ENCODE measurements at regions not wholly inside any gene's neighbourhood (a gene's known extent, or its start where the extent isn't known, plus 50 kb on each side); places are given as distances from the start of the nearest gene placed in this dataset.

DNA sequence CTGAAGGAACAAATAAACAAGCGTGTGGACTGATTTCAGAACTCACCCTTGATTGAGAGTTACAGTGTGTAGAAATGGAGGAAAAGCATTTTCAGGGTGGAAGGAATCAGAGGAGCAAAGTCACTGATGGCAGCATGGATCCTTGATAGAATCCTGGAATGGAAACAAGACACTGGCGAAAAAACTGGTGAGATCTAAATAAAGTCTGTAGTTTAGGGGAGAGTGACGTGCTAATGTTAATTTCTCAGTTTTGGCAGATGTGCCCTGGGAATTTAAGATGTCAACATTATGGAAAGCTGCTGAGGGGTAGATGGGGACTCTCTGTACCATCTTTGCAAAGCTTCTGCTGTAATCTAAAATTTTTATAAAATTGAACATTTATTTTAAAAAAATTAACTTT, 378.0 kb downstream of the UQCRFS1 start:
- no peak for DNase-seq

- no peak for DNase-seq
Observed at GRCh38 chr19:28831462-28831861, 381.5 kb downstream of the UQCRFS1 start.

GRCh38 chr19:28829762-28830161, 383.2 kb downstream of the UQCRFS1 start:
- no peak for DNase-seq

DNA sequence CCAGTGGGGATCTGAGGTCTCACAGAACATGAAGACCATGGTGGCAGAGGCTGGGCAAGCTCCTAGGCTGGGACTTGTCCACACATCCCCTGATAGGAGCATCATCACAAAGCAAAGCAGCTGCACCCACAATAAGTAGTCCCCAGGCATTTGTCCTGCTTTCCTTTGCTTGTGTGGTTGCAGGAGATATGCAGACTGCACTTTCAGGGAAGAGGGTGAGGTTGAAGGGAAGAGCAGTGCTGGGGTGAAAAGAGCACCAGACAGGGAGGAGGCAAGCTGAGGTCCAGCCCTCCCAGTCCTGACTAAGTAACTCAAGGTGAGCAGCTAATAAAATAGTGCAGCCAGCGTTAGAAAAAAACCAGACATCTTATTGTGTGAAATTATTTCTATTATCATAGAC, 383.6 kb downstream of the UQCRFS1 start:
- no peak for DNase-seq

DNA sequence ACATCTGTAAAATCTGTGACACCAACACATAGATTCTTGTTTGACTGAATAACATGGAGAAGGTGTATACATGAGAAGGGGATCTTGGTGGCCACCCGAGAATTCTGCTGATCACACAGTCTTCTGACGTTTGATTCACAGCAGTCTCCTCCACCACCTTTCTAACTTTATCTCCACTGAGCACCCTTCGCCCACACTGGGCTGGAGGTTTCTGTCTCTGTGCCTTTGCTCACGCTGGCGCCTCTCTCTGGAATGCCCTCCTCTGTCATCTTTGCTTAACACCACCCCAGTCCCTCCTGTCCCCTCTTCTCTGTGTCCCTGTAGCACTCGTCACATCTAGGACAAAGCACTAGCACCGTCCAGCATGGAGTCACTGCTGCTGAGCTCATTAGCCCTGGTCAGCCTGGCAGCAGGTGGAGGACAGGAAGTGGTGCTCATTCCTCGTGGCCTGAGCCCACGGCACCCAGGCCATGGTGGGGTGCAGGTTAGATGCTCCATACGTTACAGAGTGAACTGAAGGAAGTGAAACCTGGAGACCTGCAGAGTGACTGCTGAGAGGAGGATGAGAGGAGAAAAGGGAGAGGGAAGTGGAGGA, 384.6 kb downstream of the UQCRFS1 start:
- no peak for DNase-seq

GRCh38 chr19:28827382-28827781, 385.6 kb downstream of the UQCRFS1 start:
- no peak for DNase-seq

- DNase-seq: no peak
Observed at GRCh38 chr19:28823338-28823961, 389.5 kb downstream of the UQCRFS1 start.

DNA sequence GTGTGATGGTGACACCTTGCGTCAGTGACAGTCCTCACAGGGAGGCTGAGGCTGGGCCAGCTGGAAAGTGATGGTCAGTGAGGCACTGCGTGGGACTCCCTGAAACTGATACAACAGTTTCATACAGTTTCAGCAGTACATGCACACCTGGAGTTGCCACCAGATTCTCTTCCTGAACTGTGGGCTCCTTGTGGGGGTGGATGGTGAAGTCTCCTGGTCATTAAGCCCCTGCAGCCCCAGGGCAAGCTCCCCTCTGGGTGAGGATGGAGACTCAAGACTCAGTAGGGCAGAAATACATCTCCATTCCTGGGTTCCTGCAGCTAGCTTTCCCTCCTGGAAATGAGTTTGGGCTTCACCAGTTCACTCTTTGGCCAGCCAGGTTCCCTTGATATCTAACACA, 392.7 kb downstream of the UQCRFS1 start:
- DNase-seq: no peak

GRCh38 chr19:28815257-28815656, 397.7 kb downstream of the UQCRFS1 start:
- DNase-seq: no peak

GRCh38 chr19:28794301-28794700, 418.6 kb downstream of the UQCRFS1 start:
- no peak for DNase-seq

GRCh38 chr19:28793391-28794168, 419.4 kb downstream of the UQCRFS1 start:
- DNase-seq: no peak

GRCh38 chr19:28785971-28786370, 427.0 kb downstream of the UQCRFS1 start:
- DNase-seq: no peak

GRCh38 chr19:28764066-28764465, 448.9 kb downstream of the UQCRFS1 start:
- DNase-seq: no peak

DNA sequence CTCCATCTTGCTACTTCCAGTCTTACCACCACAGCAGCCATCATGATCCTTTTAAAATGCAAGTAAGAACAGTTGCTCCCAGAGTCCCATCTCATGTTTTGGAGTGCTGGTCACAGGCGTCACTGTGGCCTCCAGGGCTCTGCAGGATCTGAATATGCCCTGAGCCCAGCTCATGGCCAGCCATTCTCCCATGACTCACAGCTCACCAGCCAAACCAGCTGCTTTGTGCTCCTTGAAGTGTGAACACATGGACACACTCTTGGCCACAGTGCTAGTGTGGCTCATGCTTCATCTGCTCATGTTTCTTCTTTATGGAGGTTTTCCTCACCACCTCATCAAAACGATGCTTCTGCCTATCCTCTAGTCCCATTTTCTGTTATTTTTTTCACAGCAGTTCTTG, 466.5 kb downstream of the UQCRFS1 start:
- no peak for DNase-seq

DNA sequence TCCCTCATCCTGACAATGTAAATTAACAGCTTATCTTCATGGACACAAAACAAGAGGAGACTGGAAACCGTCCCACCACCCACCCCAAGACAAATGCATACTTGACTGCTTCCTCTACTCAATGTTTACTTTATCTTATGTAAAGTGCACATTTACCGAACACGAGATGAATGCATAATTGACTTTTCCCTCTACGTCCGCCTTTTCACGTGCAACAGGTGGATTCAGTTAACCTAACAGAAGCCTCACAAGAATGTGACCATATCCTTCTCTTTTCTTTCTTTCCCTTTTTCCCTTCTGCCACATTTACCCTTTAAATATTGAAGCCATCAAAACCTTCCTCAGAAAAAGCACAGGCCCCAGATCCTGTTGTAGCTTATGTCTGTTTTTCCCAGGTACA, 468.0 kb downstream of the UQCRFS1 start:
- no peak for DNase-seq

DNA sequence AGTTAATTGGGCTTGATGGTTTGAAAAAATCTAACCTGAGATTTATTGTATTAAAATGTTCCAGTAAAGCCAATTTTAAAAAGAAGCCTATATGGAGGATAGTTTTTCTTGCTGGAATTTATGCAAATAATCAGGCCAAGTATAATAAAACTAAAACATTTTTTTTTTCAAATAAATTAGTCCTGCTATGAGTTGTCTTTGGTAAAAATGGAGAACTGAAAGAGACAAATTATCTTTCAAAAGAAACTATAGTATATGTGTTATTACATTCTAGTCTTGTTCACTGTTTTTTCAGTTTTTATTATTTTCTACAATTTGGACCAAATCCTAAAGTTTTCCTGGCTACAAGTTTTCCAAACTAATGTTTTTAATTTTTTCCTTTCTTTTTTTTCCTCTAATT, 468.9 kb downstream of the UQCRFS1 start:
- DNase-seq: no peak

- no peak for DNase-seq
Observed at GRCh38 chr19:28737021-28737895, 475.7 kb downstream of the UQCRFS1 start.

DNA sequence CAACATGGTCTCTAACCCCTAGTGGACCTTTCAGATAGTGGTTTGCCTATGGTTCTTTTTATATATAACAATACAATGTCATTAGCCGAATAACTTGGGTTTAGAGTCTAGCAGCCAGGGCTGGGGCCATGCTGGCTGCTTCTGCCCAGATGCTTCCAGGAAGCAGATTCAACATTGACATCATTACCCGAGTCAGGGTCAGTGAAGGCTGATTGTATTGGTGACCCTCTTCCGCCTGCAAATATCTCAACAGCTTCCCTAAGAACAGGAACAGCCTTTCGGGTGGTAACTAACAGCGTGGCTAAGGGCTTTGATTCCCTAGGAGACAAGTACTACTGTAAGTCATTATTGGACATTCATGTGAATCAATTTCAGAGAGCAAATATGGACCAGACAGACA, 476.4 kb downstream of the UQCRFS1 start:
- no peak for DNase-seq

DNA sequence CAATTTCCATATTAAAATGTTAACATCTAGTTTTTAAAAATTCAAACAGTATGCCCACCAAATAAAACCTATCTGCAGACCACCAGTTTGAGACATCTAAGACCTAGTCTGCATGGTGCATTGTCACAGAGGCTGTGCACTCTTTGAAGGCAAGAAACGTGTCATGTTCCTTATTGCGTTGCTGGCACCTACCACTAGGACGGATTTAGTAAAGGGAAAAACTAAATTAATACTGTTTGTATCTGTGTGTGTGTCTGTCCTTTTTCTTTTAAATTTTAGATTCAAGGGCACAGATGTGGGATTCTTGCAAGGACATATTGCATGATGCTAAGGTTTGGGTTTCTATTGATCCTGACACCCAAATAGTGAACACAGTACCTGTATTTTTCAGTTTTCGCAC, 481.4 kb downstream of the UQCRFS1 start:
- no peak for DNase-seq

DNA sequence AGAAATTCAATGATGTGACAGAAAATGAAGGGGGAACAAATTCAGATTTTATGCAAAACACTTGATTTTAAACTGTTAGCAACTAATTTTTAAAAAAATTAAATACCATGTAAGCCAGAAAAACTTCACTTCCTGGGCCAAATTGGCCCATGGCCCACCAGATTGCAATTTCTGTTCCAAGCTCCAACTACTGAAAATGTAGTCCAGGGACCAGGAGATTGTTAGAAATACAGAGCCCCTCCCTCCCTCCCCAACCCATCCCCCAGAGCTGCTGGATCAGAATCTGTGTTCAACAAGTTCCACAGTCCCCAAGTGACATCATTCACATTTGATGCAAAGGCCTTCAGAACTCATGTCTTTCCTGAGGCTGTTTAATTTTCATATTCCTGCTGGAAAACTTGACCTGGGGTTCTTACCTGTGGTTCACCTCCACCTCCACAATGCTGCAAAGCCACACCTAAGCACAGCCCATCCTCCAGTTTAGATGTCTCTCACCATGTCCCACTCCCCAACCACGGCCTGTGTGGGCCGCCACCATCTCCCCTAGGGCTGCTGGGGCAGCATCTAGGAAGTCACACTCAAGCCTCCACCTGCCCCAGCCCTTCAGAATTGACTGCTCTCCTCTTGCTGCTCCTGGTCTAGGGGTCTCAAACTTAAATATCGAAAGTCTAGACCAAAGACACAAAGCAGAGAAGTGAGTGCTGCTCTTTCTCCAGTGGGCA, 482.0 kb downstream of the UQCRFS1 start:
- no peak for DNase-seq

GRCh38 chr19:28727480-28728159, 485.3 kb downstream of the UQCRFS1 start:
- no peak for DNase-seq

Measured in DMS79 treated with DMSO at 0.1 percent for 48 hours (cell line).